ENCODE measurements at regions not wholly inside any gene's neighbourhood (a gene's known extent, or its start where the extent isn't known, plus 50 kb on each side); places are given as distances from the start of the nearest gene placed in this dataset.

DNA sequence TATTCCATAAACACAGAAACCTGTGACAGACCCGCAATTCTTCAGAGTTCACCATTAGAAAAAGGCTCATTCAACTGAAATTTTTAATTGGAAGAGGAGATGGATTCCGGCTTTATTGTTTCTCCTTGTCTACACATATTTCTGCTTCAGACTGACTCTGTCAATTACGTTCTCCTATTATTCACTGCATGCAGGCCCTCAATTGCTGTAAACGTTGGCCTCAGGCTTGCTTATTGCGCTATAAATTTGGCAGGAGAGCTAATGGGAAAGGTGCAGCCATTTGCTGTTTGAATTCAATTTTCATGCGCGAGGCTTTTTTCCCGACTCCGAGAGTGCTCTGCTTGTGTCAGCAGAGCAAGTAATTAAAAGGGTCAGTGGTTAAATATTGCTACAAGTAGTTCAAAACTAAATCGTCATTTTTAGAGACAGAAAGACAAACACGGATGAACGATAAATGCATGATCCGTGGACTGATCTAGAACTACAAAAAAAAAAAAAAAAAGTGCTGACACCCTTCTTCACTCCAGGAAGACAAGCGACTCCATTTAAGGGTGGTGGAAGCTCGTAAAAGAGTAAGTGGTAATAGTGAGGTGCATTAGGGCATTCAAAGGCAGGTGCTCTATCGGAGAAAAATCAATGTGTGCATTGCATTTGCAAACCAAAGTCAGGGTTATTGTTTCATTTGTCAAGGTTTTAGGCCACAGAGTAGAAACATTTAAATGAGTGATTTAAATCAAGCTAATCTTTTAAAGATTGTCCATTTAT is 841.6 kb upstream of the FRG1 start:
- H3K4me3 ChIP-seq (ENCODE audit: control insufficient read depth, low read depth, low read length) = no peak overlapping the region
- DNase-seq (ENCODE audit: low read depth) = no peak
- TF ChIP-seq, protein P1, sequence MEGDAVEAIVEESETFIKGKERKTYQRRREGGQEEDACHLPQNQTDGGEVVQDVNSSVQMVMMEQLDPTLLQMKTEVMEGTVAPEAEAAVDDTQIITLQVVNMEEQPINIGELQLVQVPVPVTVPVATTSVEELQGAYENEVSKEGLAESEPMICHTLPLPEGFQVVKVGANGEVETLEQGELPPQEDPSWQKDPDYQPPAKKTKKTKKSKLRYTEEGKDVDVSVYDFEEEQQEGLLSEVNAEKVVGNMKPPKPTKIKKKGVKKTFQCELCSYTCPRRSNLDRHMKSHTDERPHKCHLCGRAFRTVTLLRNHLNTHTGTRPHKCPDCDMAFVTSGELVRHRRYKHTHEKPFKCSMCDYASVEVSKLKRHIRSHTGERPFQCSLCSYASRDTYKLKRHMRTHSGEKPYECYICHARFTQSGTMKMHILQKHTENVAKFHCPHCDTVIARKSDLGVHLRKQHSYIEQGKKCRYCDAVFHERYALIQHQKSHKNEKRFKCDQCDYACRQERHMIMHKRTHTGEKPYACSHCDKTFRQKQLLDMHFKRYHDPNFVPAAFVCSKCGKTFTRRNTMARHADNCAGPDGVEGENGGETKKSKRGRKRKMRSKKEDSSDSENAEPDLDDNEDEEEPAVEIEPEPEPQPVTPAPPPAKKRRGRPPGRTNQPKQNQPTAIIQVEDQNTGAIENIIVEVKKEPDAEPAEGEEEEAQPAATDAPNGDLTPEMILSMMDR (conservative IDR thresholded peaks at IDR 0.05; ENCODE audit: control insufficient read depth, insufficient read depth, low read depth, low read length) = no peak

- TF ChIP-seq, protein P1 (conservative IDR thresholded peaks at IDR 0.05; ENCODE audit: control insufficient read depth, insufficient read depth, low read depth, low read length) = no peak
- H3K4me3 ChIP-seq (ENCODE audit: control insufficient read depth, low read depth, low read length) = no peak overlapping the region
- peak; percentile 11 for DNase-seq (ENCODE audit: low read depth)
Measured at GRCh38 chr4:189113389-189113888, 827.2 kb upstream of the FRG1 start.

DNA sequence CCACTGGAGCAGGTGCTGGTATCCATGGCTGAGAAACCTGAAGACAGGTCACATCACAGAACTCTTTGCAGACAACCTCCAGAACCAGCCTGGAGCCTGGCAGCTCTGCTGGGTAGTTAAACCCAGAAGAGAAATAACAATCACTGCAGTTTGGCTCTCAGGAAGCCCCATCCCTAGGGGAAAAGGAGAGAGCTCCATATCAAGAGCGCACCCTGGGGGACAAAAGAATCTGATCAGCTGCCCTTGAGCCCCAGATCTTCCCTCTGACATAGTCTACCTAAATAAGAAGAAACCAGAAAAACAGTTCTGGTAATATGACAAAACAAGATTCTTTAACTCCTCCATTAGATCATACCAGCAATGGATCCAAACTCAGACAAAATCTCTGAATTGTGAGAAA is 823.2 kb upstream of the FRG1 start:
- no peak overlapping the region for H3K4me3 ChIP-seq (ENCODE audit: control insufficient read depth, low read depth, low read length)
- DNase-seq (ENCODE audit: low read depth) = peak; percentile 25
- TF ChIP-seq, protein P1 (conservative IDR thresholded peaks at IDR 0.05; ENCODE audit: control insufficient read depth, insufficient read depth, low read depth, low read length) = peak; percentile 12

DNA sequence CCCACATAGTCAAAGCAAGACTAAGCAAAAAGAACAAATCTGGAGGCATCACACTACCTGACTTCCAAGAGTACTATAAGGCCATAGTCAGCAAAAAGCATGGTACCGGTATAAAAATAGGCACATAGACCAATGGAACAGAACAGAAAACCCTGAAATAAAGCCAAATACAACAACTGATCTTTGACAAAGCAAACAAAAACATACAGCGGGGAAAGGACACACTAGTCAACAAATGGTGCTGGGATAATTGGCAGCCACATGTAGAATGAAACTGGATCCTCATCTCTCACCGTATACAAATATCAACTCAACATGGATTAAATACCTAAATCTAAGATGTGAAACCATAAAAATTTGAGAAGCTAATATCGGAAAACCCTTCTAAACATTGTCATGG is 819.3 kb upstream of the FRG1 start:
- TF ChIP-seq, protein P1 (conservative IDR thresholded peaks at IDR 0.05; ENCODE audit: control insufficient read depth, insufficient read depth, low read depth, low read length) = no peak
- DNase-seq (ENCODE audit: low read depth) = no peak
- no peak overlapping the region for H3K4me3 ChIP-seq (ENCODE audit: control insufficient read depth, low read depth, low read length)

- H3K4me3 ChIP-seq (ENCODE audit: control insufficient read depth, low read depth, low read length) = no peak overlapping the region
- TF ChIP-seq, protein P1 (conservative IDR thresholded peaks at IDR 0.05; ENCODE audit: control insufficient read depth, insufficient read depth, low read depth, low read length) = peak; percentile 82
- peak; percentile 65 for DNase-seq (ENCODE audit: low read depth)
Measured at GRCh38 chr4:189124149-189124758, 816.4 kb upstream of the FRG1 start.

- no peak overlapping the region for H3K4me3 ChIP-seq (ENCODE audit: control insufficient read depth, low read depth, low read length)
- TF ChIP-seq, protein P1 (conservative IDR thresholded peaks at IDR 0.05; ENCODE audit: control insufficient read depth, insufficient read depth, low read depth, low read length) = no peak
- no peak for DNase-seq (ENCODE audit: low read depth)
Measured at GRCh38 chr4:189124791-189125190, 815.9 kb upstream of the FRG1 start.
